Mucosa of rectum (tissue), 2 donors: ENCODE measurements at regions not wholly inside any gene's neighbourhood (a gene's known extent, or its start where the extent isn't known, plus 50 kb on each side); places are given as distances from the start of the nearest gene placed in this dataset.
"Not testable (repeated sequence)": the region's sequence is repeated elsewhere in the genome, so short reads cannot be mapped to it uniquely, and the experiment has no call there.

ENCODE experiments used
- H3K27ac ChIP-seq, 2 donors: one replicate each; pipeline ENCODE4 v1.7.0; 2013; ENCODE audit warnings: inconsistent platforms in 2 of 2, low read depth in 2 of 2, low read length in 2 of 2
- H3K27me3 ChIP-seq, 2 donors: one replicate each; pipeline ENCODE4 v1.7.0; 2013; ENCODE audit warnings: low read length in 2 of 2; ENCODE audit not compliant: control insufficient read depth in 2 of 2, insufficient read depth in 2 of 2
- H3K36me3 ChIP-seq, 2 donors: one replicate each; pipeline ENCODE4 v1.7.0; 2013; ENCODE audit warnings: low read length in 2 of 2; ENCODE audit not compliant: control insufficient read depth in 2 of 2, insufficient read depth in 2 of 2
- H3K4me1 ChIP-seq, 2 donors: one replicate each; pipeline ENCODE4 v1.7.0; 2013; ENCODE audit warnings: low read length in 2 of 2, mild to moderate bottlenecking in 1 of 2; ENCODE audit not compliant: control insufficient read depth in 2 of 2, insufficient read depth in 2 of 2
- H3K4me3 ChIP-seq, 2 donors: one replicate each; pipeline ENCODE4 v1.7.0; 2013; ENCODE audit warnings: low read length in 2 of 2
- H3K9ac ChIP-seq, 2 donors: one replicate each; pipeline ENCODE4 v1.7.0; 2013; ENCODE audit warnings: low read length in 2 of 2, low read depth in 1 of 2, mild to moderate bottlenecking in 1 of 2
- H3K9me3 ChIP-seq, 2 donors: one replicate each; pipeline ENCODE4 v1.7.0; 2013; ENCODE audit warnings: low read length in 2 of 2; ENCODE audit not compliant: control insufficient read depth in 2 of 2
- donor health status: healthy.
- donor health status: Normal muscosa, but diverticular disease.

DNA sequence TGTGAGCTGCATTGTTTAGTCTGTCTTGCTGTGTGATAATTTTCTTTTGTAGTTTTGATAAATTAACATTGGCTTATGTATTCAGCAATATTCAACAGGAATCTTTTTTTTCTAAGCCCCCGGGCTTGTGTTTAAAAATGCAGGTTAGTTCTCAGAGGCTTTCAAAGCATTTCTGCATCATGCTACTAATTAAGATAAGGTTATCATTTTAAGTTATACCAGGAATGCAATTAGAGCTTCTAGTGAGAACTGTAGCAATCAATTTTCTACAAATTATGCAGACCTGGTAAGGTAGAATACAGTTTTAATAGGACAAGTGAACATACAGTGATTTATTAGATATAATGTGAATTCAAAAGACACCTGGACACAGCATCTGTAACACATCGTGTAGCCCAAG, 179.2 kb downstream of the PRL start:
- H3K36me3 ChIP-seq: no peaks in the 10 kb centered on the region
- no peak overlapping the region for H3K27ac ChIP-seq
- no peak overlapping the region for H3K4me3 ChIP-seq
- no peak overlapping the region for H3K9ac ChIP-seq
- H3K9me3 ChIP-seq: no peaks in the 10 kb centered on the region
- H3K4me1 ChIP-seq: no peaks in the 10 kb centered on the region
- no peaks in the 10 kb centered on the region for H3K27me3 ChIP-seq

DNA sequence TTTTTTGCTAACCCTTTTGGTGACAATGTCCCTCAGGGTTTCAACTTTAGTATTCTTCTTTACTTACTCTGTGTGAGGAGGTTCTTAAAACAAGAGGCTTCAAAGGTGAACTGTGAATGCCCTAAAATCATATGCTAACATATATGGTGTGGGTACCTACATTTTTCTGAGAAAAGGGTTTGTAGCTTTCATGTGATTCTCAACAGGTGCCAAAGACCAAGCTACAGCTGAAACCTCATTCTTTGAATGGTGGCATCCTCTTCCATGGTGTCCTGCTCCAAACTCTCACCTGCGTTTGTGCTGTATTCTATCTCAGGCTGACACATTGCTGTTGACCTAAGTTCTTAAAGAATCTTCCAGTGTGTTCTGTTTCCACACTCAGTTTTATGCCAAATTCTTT, 177.3 kb downstream of the PRL start:
- Histone ChIP-seq H3K9ac (no peak overlapping the region), H3K27me3 (no peaks in the 10 kb centered on the region), H3K4me1 (no peaks in the 10 kb centered on the region), H3K9me3 (no peaks in the 10 kb centered on the region), H3K36me3 (no peaks in the 10 kb centered on the region), H3K27ac (no peak overlapping the region), H3K4me3 (no peak overlapping the region)

DNA sequence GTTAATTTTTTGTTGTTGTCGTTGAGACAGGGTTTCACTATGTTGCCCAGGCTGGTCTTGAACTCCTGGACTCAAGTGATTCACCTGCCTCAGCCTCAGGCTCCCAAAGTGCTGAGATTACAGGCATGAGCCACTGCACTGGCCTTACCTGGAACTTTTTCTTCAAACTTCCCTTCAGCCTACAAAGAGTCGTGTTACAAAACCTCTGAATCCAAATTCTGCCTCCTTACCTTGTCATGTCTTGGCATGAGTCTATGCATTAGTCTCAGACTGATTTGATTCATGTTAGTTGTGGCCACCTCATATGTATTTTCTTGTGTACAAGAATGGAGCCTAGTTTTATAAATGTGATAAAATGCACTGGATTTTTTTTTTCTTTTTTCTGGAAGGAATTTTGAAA, 172.1 kb downstream of the PRL start:
- no peak overlapping the region for H3K4me3 ChIP-seq
- no peaks in the 10 kb centered on the region for H3K36me3 ChIP-seq
- no peaks in the 10 kb centered on the region for H3K4me1 ChIP-seq
- H3K27me3 ChIP-seq: no peaks in the 10 kb centered on the region
- H3K27ac ChIP-seq: no peak overlapping the region
- H3K9me3 ChIP-seq: no peaks in the 10 kb centered on the region
- no peak overlapping the region for H3K9ac ChIP-seq

DNA sequence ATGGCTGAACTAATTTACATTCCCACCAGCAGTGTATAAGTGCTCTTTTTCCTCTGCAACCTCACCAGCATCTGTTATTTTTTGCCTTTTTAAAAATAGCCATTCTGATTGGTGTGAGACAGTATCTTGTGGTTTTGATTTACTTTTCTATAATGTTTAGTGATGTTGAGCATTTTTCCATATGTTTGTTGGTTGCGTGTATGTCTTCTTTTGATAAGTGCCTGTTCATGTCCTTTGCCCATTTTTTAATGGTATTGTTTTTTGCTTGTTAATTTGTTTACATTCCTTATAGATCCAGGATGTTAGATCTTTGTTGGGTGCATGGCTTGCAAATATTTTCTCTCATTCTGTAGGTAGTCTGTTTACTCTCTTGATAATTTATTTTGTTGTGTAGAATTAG, 169.9 kb downstream of the PRL start:
- Histone ChIP-seq H3K27me3 (no peaks in the 10 kb centered on the region), H3K9me3 (no peaks in the 10 kb centered on the region), H3K9ac (no peak overlapping the region), H3K4me1 (no peaks in the 10 kb centered on the region), H3K36me3 (no peaks in the 10 kb centered on the region), H3K4me3 (no peak overlapping the region), H3K27ac (no peak overlapping the region)

DNA sequence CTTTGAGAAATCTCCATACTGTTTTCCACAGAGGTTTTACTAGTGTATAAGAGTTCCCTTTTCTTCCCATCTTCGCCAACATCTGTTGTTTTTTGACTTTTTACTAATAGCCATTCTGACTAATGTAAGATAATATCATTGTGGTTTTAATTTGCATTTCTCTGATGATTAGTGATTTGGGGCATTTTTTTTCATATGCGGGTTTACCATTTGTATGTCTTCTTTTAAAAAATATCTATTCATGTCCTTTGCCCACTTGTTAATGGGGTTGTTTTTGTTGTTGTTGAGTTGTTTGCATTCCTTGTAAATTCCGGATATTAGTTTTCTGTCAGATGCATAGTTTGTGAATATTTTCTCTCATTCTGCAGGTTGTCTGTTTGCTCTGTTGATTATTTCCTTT, 167.1 kb downstream of the PRL start:
- H3K4me3 ChIP-seq: no peak overlapping the region
- no peaks in the 10 kb centered on the region for H3K36me3 ChIP-seq
- no peaks in the 10 kb centered on the region for H3K4me1 ChIP-seq
- H3K9ac ChIP-seq: no peak overlapping the region
- H3K9me3 ChIP-seq: no peaks in the 10 kb centered on the region
- H3K27ac ChIP-seq: no peak overlapping the region
- no peaks in the 10 kb centered on the region for H3K27me3 ChIP-seq

DNA sequence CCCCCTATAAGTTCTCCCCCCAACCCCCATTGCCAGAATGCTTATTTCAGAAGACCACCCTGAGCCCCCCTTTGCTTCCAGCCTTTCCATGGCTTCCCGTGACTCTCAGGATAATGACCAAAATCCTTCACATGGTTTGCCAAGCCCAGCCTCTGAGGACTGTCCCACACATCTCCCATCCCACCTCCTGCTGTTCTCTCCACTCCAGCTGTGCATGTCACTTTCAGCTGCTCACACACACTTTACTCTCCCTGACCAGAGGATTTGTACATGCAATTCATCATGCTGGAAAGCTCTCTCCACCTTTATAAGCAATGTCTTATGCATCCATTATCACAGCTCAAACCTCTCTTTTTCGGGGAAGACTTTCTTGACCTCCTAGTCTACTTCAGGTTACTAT, 164.2 kb downstream of the PRL start:
- H3K36me3 ChIP-seq: no peaks in the 10 kb centered on the region
- no peak overlapping the region for H3K4me3 ChIP-seq
- H3K4me1 ChIP-seq: no peaks in the 10 kb centered on the region
- H3K9me3 ChIP-seq: no peaks in the 10 kb centered on the region
- H3K27ac ChIP-seq: no peak overlapping the region
- no peaks in the 10 kb centered on the region for H3K27me3 ChIP-seq
- no peak overlapping the region for H3K9ac ChIP-seq

DNA sequence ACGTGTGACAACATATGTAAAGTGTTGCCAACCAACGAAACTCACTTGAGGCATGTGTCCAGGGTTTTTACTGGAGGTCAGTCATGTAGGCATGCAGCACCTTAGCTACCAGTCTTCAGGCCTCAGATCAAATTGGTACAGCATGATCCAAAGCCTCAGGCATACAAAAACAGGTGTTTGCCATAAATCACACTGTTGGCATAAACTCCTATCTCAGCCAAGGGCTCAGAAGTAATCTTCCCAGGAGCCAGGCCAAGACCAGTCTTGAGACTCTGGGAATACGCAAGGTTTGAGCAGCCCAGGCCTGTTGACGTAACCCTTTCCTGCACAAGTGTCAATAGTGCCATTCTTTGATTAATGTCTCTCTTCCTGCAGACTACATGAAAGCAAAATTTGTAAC, 163.5 kb downstream of the PRL start:
- H3K9ac ChIP-seq: no peak overlapping the region
- H3K4me3 ChIP-seq: no peak overlapping the region
- H3K4me1 ChIP-seq: no peaks in the 10 kb centered on the region
- H3K27ac ChIP-seq: no peak overlapping the region
- H3K9me3 ChIP-seq: no peaks in the 10 kb centered on the region
- H3K36me3 ChIP-seq: no peaks in the 10 kb centered on the region
- no peaks in the 10 kb centered on the region for H3K27me3 ChIP-seq

DNA sequence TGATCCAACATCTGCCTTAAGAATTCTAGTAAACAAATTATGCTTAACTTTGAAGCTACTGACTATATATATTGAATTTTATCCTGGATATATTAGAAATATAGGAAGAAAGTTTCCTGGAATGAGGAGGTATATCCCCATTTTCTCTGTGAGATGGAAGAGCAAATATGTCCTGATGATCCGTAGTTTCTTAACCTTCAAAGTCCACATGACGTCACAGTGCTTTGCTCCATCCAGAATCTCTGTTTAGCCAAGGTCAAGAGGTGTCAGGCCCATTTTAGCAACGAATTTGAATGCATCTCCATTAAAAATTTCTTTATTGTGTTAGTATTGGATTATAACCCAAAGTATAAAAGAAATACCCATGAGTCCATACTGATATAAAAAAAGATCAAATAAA, 162.5 kb downstream of the PRL start:
- Histone ChIP-seq H3K36me3 (no peaks in the 10 kb centered on the region), H3K4me3 (no peak overlapping the region)

DNA sequence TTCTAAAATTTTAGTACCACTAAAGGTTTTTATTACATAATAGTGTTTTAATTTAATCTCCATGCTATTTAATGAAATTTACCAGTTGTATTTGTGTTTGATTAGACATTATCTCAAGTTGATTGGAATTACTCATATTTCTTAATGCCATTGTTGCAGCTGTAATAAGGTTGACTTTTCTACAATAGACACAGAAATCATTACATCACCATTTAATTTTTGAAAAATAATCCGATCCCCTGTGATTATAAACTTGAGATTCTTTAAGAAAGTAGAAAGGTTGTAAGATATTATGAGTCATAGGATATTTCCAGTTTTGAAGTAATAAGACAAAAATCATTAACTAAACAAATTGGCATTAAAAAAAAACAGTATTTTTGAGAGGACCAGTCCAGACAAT, 161.4 kb downstream of the PRL start:
- Histone ChIP-seq H3K9me3 (no peaks in the 10 kb centered on the region), H3K27ac (no peak overlapping the region), H3K4me1 (no peaks in the 10 kb centered on the region), H3K27me3 (no peaks in the 10 kb centered on the region), H3K9ac (no peak overlapping the region), H3K36me3 (no peaks in the 10 kb centered on the region), H3K4me3 (no peak overlapping the region)

More for the DNA sequence above, 162.5 kb downstream of the PRL start:
- H3K9me3 ChIP-seq: no peaks in the 10 kb centered on the region
- H3K27ac ChIP-seq: no peak overlapping the region
- no peaks in the 10 kb centered on the region for H3K27me3 ChIP-seq
- H3K4me1 ChIP-seq: no peaks in the 10 kb centered on the region
- H3K9ac ChIP-seq: no peak overlapping the region

DNA sequence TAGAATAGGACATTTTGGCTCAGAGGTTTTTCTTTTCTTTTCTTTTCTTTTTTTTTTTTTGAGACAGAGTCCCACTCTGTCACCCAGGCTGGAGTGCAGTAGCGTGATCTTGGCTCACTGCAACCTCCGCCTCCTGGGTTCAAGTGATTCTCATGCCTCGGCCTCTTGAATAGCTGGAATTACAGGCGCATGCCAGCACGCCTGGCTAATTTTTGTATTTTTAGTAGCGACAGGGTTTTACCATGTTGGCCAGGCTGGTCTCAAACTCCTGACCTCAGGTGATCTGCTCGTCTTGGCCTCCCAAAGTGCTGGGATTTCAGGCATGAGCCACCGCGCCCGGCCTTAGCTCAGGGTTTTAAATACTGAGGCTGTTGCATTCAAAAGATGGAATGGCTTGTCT, 156.1 kb downstream of the PRL start:
- H3K27ac ChIP-seq, H3K36me3 ChIP-seq, H3K9me3 ChIP-seq, H3K9ac ChIP-seq, H3K4me1 ChIP-seq, H3K27me3 ChIP-seq, H3K4me3 ChIP-seq: not testable (repeated sequence)

DNA sequence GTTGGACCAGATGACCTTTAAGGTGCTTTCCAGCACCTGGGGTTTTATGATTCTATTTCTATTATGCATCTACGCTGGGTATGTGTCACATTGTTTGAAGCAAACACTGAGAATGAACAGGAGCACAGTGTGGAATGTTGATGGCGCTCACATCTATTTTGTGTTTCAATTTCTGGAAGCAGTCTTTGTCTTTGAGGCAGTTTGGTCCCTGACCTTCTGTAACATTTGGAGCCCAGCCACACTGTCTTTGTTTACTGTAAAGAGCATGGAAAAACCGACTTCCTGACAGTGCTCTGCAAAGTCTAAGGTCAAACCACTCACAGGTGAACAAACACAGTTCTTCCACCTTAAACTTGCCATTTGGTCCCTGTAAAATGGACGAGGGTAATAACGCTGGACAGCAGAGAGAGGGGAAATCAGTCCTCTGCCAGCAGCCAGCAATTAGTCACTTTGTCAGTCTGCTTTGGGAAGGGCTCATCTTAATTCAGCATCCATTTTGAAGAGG, 155.5 kb downstream of the PRL start:
- Histone ChIP-seq H3K27me3 (no peaks in the 10 kb centered on the region), H3K4me1 (no peaks in the 10 kb centered on the region), H3K27ac (no peak overlapping the region), H3K4me3 (no peak overlapping the region), H3K9me3 (no peaks in the 10 kb centered on the region), H3K36me3 (no peaks in the 10 kb centered on the region), H3K9ac (no peak overlapping the region)
